Skeletal muscle tissue (tissue), 3 donors: ENCODE measurements at regions not wholly inside any gene's neighbourhood (a gene's known extent, or its start where the extent isn't known, plus 50 kb on each side); places are given as distances from the start of the nearest gene placed in this dataset.
"Not testable (repeated sequence)": the region's sequence is repeated elsewhere in the genome, so short reads cannot be mapped to it uniquely, and the experiment has no call there.

ENCODE experiments used
- H3K27ac ChIP-seq: one replicate; pipeline ENCODE4 v1.7.0; 2013; ENCODE audit warnings: mild to moderate bottlenecking, low read depth, low read length, inconsistent platforms
- H3K27me3 ChIP-seq, 3 donors: one replicate each; pipeline ENCODE4 v1.7.0; 2013; ENCODE audit warnings: low read length in 3 of 3; ENCODE audit not compliant: control insufficient read depth in 3 of 3, insufficient read depth in 3 of 3
- H3K36me3 ChIP-seq, 3 donors: one replicate each; pipeline ENCODE4 v1.7.0; 2013; ENCODE audit warnings: low read length in 3 of 3; ENCODE audit not compliant: control insufficient read depth in 3 of 3, insufficient read depth in 3 of 3
- H3K4me1 ChIP-seq, 3 donors: one replicate each; pipeline ENCODE4 v1.7.0; 2013; ENCODE audit warnings: low read length in 3 of 3, mild to moderate bottlenecking in 3 of 3; ENCODE audit not compliant: control insufficient read depth in 3 of 3, insufficient read depth in 3 of 3
- H3K4me3 ChIP-seq, 3 donors: one replicate each; pipeline ENCODE4 v1.7.0; 2013; ENCODE audit warnings: low read length in 3 of 3
- H3K9ac ChIP-seq, 3 donors: one replicate each; pipeline ENCODE4 v1.7.0; 2013; ENCODE audit warnings: low read length in 3 of 3, mild to moderate bottlenecking in 3 of 3, moderate library complexity in 2 of 3, low read depth in 1 of 3
- H3K9me3 ChIP-seq, 3 donors: one replicate each; pipeline ENCODE4 v1.7.0; 2013; ENCODE audit warnings: low read length in 3 of 3; ENCODE audit not compliant: control insufficient read depth in 3 of 3
- donor health status: Osteomylitis.

DNA sequence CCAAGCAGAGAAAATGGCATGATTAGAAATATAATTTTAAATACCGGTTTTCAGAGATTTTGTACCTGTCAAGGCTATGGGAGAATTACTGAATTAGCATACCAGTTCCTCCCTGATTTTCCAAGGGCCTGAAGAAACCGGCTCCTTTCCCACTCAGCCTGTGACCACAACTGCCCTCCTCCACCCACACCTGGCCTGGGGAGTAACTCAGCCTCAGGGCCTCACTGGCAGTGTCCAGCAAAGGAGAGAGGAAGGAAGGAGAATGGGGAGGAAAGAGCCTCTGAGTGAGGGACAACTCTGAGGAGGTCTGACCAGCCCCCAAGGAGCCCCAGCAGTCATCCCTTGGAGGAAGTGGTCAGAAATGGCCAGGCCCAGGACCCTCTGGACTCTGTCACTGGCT lies 98.0 kb upstream of the LYZL2 start:
- Histone ChIP-seq H3K27ac (no peak overlapping the region), H3K27me3 (no peaks in the 10 kb centered on the region)

DNA sequence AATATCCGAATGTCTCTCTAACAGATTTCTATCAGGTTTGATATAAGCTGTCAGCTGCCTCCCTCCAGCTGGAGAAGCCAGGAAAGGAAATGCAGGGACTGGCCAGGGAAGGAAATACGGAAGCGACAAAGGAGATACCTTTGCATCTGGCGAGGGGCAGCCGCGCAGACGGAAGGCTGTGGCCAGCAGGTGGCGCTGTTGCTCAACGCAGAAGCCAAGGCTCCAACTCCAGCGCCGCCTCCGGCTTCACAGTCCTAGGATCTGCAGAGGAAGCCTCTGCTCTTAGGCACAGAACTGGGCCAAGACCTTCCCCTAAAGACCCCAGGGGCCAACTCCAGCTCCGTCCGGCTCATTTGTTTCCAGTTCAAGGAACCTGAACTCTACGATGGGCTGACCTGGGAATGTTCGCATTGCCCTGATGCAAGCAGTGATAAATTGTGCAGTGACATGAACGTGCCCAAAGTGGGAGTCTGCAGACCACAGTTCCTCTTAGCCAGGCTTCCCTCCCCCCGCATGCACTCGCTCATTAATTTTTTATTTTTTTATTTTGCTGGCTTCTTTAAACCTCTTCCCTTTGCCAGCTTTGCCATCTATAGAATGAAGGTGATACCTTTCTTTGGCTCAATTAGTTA lies 97.3 kb upstream of the LYZL2 start:
- not testable (repeated sequence) for H3K4me1 ChIP-seq, H3K36me3 ChIP-seq, H3K4me3 ChIP-seq, H3K27me3 ChIP-seq, H3K9ac ChIP-seq, H3K9me3 ChIP-seq, H3K27ac ChIP-seq

More for the DNA sequence above, 98.0 kb upstream of the LYZL2 start:
- no peaks in the 10 kb centered on the region for H3K36me3 ChIP-seq
- no peak overlapping the region for H3K9ac ChIP-seq
- no peak overlapping the region for H3K4me3 ChIP-seq
- no peaks in the 10 kb centered on the region for H3K9me3 ChIP-seq
- H3K4me1 ChIP-seq: peaks cover 0 to 3% (median 0%) of the 10 kb centered on the region in 3 donors

DNA sequence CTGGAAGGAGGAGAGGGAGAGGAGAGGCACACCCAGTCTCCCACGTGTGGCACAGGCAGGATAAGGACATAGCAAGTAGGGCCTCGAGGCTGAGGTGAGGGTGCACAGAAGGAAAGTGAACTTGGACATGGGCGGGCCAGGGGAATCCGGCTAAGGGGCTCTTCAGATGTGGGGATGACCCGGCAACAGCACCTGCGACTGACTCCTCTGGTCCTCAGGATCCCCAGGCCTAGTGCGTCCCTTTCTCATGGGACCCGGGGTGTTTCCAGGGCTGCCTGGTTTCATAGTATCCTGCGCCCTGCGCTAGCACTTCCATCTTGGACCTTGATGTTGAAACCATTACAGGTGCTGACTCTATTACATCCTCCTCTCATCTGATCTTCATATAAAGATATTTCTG lies 96.1 kb upstream of the LYZL2 start:
- no peaks in the 10 kb centered on the region for H3K36me3 ChIP-seq
- no peaks in the 10 kb centered on the region for H3K9me3 ChIP-seq
- H3K27me3 ChIP-seq: no peaks in the 10 kb centered on the region

GRCh38 chr10:30724296-30724695 lies 94.7 kb upstream of the LYZL2 start:
- H3K36me3 ChIP-seq: no peaks in the 10 kb centered on the region
- H3K27ac ChIP-seq: no peak overlapping the region
- peaks cover 0 to 3% (median 0%) of the 10 kb centered on the region in 3 donors for H3K4me1 ChIP-seq
- no peaks in the 10 kb centered on the region for H3K27me3 ChIP-seq
- H3K9me3 ChIP-seq: no peaks in the 10 kb centered on the region
- no peak overlapping the region for H3K4me3 ChIP-seq
- no peak overlapping the region for H3K9ac ChIP-seq

More for the DNA sequence above, 96.1 kb upstream of the LYZL2 start:
- no peak overlapping the region for H3K4me3 ChIP-seq
- peaks cover 0 to 3% (median 0%) of the 10 kb centered on the region in 3 donors for H3K4me1 ChIP-seq
- H3K9ac ChIP-seq: no peak overlapping the region
- H3K27ac ChIP-seq: no peak overlapping the region

- H3K9me3 ChIP-seq: no peaks in the 10 kb centered on the region
- no peak overlapping the region for H3K9ac ChIP-seq
- peaks cover 0 to 3% (median 0%) of the 10 kb centered on the region in 3 donors for H3K4me1 ChIP-seq
- no peaks in the 10 kb centered on the region for H3K27me3 ChIP-seq
- H3K4me3 ChIP-seq: no peak overlapping the region
- H3K36me3 ChIP-seq: no peaks in the 10 kb centered on the region
- H3K27ac ChIP-seq: no peak overlapping the region
Observed at GRCh38 chr10:30722956-30723620, 93.5 kb upstream of the LYZL2 start.

DNA sequence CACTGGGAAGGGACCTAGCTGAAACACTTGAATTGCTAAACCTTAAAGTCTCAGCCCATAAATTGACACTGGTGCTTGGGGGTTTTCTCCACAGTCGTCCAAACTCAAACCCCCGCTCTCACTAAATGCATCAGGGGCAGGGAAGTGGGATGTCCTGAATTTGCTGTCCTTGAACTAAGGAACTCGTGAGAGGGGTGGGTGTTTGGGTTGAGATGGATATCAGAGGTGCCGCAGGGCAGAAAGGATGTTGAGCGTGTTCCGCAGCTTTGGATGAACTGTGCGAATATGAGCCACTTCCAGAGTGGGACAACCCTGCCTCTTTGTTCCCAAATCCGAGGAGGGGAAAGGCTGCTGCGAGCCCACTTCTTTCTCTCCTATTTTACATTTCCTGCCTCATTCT lies 90.3 kb upstream of the LYZL2 start:
- no peak overlapping the region for H3K9ac ChIP-seq
- H3K27ac ChIP-seq: no peak overlapping the region
- no peaks in the 10 kb centered on the region for H3K9me3 ChIP-seq
- H3K4me1 ChIP-seq: no peaks in the 10 kb centered on the region
- H3K4me3 ChIP-seq: no peak overlapping the region
- H3K27me3 ChIP-seq: no peaks in the 10 kb centered on the region
- H3K36me3 ChIP-seq: no peaks in the 10 kb centered on the region

DNA sequence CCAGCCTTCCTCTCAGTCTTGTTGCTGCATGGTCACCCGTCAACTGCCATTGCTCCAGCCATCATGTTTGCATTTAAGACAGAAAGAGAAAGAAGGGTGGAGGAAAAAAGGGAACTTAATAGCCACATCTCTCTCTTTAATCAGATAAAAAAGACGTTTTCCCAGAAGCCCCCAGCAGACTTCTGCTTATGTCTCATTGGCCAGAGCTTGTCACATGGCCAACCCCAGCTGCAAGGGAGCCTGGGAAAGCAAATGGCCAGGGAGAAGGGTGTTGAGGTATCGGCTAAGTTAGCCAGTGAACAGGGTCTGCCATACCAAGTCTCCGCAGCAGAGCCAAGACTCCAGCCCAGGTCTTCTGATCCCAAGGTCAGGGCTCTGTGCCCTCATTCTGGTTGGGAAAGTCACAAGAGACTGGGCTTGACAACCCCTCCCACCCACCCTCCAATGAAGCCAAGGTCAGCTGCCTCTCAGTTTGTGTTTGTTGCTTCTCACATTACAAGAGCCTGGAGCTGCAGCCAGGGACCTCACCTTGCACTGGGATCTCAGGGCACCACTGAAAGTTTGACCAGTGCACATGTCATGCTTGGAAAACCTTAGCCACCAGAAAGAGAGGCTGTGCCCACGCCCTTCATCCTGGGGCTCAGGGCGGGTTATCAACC lies 80.3 kb upstream of the LYZL2 start:
- Histone ChIP-seq H3K9me3 (no peaks in the 10 kb centered on the region), H3K36me3 (no peaks in the 10 kb centered on the region), H3K4me1 (no peaks in the 10 kb centered on the region), H3K27me3 (no peaks in the 10 kb centered on the region), H3K4me3 (no peak overlapping the region), H3K27ac (no peak overlapping the region), H3K9ac (no peak overlapping the region)

GRCh38 chr10:30709229-30709628 lies 79.7 kb upstream of the LYZL2 start:
- no peaks in the 10 kb centered on the region for H3K9me3 ChIP-seq
- H3K27ac ChIP-seq: no peak overlapping the region
- H3K4me3 ChIP-seq: no peak overlapping the region

GRCh38 chr10:30708234-30708633 lies 78.7 kb upstream of the LYZL2 start:
- no peaks in the 10 kb centered on the region for H3K36me3 ChIP-seq
- no peaks in the 10 kb centered on the region for H3K27me3 ChIP-seq
- H3K4me3 ChIP-seq: no peak overlapping the region
- H3K4me1 ChIP-seq: no peaks in the 10 kb centered on the region
- H3K9me3 ChIP-seq: no peaks in the 10 kb centered on the region
- H3K27ac ChIP-seq: no peak overlapping the region
- no peak overlapping the region for H3K9ac ChIP-seq

More at GRCh38 chr10:30709229-30709628, 79.7 kb upstream of the LYZL2 start:
- Histone ChIP-seq H3K27me3 (no peaks in the 10 kb centered on the region), H3K9ac (no peak overlapping the region), H3K4me1 (no peaks in the 10 kb centered on the region), H3K36me3 (no peaks in the 10 kb centered on the region)

- H3K4me3 ChIP-seq, H3K27ac ChIP-seq, H3K36me3 ChIP-seq, H3K27me3 ChIP-seq, H3K9ac ChIP-seq, H3K9me3 ChIP-seq, H3K4me1 ChIP-seq: not testable (repeated sequence)
Observed at GRCh38 chr10:30706189-30706588, 76.6 kb upstream of the LYZL2 start.
